Stomach (tissue), 8 donors: ENCODE measurements at regions not wholly inside any gene's neighbourhood (a gene's known extent, or its start where the extent isn't known, plus 50 kb on each side); places are given as distances from the start of the nearest gene placed in this dataset.
A peak's percentile ranks its signal among the peaks of the same experiment; 100 is the strongest.

Experiments
- DNase-seq, 2 donors: peaks; one replicate each; pipeline versions ENCODE4 v3.0.0 to v3.0.0-alpha.2; 2013 to 2019
- H3K27ac ChIP-seq, 5 donors: fragments of 200-600 bp in 4 of 5; sonication (generic) in 4 of 5; one replicate each; pipeline ENCODE4 v1.5.1; 2013 to 2019; ENCODE audit warnings: mild to moderate bottlenecking in 1 of 5, moderate library complexity in 1 of 5
- H3K27me3 ChIP-seq, 3 donors: fragments of 200-600 bp; sonication (generic); one replicate each; pipeline ENCODE4 v1.5.1; 2017 to 2019; ENCODE audit warnings: mixed run types in 1 of 3
- H3K36me3 ChIP-seq, 4 donors: fragments of 200-600 bp; sonication (generic); 1 replicate in 3 of 4; 2 replicates in 1 of 4; pipeline ENCODE4 v1.5.1; 2016 to 2019
- H3K4me1 ChIP-seq, 4 donors: fragments of 200-600 bp; sonication (generic); one replicate each; pipeline ENCODE4 v1.5.1; 2016 to 2019
- H3K4me3 ChIP-seq, 4 donors: fragments of 200-600 bp; sonication (generic) in 3 of 4; one replicate each; pipeline ENCODE4 v1.5.1; 2016 to 2019; ENCODE audit warnings: mild to moderate bottlenecking in 1 of 4
- H3K9me3 ChIP-seq, 4 donors: fragments of 200-600 bp; sonication (generic); one replicate each; pipeline ENCODE4 v1.5.1; 2016 to 2019
- EP300 ChIP-seq: sonication (generic); formaldehyde crosslinking; IDR thresholded peaks from one replicate; pipeline ENCODE4 v1.6.1; 2017; ENCODE audit warnings: antibody characterized with exemption
- POLR2A ChIP-seq, 4 donors: fragments of 450-650 bp; IDR thresholded peaks; one replicate each; pipeline ENCODE4 v1.6.1; 2016; ENCODE audit warnings: antibody characterized with exemption in 4 of 4, control low read depth in 2 of 4, mild to moderate bottlenecking in 1 of 4, moderate library complexity in 1 of 4
- POLR2AphosphoS5 ChIP-seq, 3 donors: sonication (generic); formaldehyde crosslinking; IDR thresholded peaks; one replicate each; pipeline ENCODE4 v1.6.1; 2016; ENCODE audit warnings: antibody characterized with exemption in 3 of 3
- WGBS, 5 donors: extraction: QIAGEN DNeasy Blood & Tissue Kit in 3 of 5; methylation state at CpG; one replicate each; pipeline versions ENCODE4 v1.1.5 to v1.1.7; 2013 to 2018; 5-methylcytosine and 5-hydroxymethylcytosine counted together
- intact Hi-C: fragments of 100-400 bp; cut with DNase I; formaldehyde crosslinking; loops from one replicate; pipeline ENCODE4 v1.15.1; 2023; ENCODE audit warnings: low total_unique reads
- TF ChIP-seq, protein P1 (sequence below), 7 experiments: fragments of 450-650 bp in 4 of 7; fragments of 200-600 bp in 3 of 7; sonication (generic) in 3 of 7; IDR thresholded peaks; one replicate each; pipeline ENCODE4 v1.5.1; 2016 to 2019; ENCODE audit warnings: antibody characterized with exemption in 7 of 7, control low read depth in 2 of 7, mild to moderate bottlenecking in 1 of 7
- donor health status: healthy with polysubstance abuse.
- donor health status: Bipolar disorder and iron deficiency.
- donor health status: healthy.

DNA sequence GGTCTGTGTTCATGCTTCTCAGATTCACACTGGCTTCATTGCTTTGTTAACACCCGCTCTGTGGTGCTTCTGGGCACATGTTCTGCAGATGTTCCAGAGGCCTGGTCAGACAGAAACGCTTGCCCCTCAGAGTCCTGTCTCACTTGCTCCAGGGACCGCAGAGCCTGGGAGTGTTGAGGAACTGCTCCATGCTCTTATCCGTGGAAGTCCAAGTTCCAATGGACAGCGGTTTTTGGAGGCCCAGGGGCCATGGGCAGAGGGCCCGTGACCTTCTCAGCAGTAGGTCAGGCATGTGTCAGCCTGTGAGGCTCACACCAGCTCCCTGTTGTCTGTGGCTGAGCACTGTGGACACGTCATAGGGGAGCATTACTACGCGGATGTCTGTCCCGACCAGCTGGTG, 364.7 kb upstream of the IRX1 start:
- Histone ChIP-seq H3K9me3 (peaks cover 0 to 6% (median 0%) of the 10 kb centered on the region in 4 donors), H3K4me3 (no peak overlapping the region), H3K4me1 (no peaks in the 10 kb centered on the region), H3K27me3 (no peaks in the 10 kb centered on the region), H3K27ac (no peak overlapping the region), H3K36me3 (no peaks in the 10 kb centered on the region)
- no peak for TF ChIP-seq EP300
- TF ChIP-seq POLR2A (IDR thresholded peaks at IDR 0.05) = no peak
- TF ChIP-seq, protein P1, sequence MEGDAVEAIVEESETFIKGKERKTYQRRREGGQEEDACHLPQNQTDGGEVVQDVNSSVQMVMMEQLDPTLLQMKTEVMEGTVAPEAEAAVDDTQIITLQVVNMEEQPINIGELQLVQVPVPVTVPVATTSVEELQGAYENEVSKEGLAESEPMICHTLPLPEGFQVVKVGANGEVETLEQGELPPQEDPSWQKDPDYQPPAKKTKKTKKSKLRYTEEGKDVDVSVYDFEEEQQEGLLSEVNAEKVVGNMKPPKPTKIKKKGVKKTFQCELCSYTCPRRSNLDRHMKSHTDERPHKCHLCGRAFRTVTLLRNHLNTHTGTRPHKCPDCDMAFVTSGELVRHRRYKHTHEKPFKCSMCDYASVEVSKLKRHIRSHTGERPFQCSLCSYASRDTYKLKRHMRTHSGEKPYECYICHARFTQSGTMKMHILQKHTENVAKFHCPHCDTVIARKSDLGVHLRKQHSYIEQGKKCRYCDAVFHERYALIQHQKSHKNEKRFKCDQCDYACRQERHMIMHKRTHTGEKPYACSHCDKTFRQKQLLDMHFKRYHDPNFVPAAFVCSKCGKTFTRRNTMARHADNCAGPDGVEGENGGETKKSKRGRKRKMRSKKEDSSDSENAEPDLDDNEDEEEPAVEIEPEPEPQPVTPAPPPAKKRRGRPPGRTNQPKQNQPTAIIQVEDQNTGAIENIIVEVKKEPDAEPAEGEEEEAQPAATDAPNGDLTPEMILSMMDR (IDR thresholded peaks at IDR 0.05) = no peak
- TF ChIP-seq POLR2AphosphoS5 (IDR thresholded peaks at IDR 0.05) = no peak
- no peak for DNase-seq
- WGBS, 5 donors = 83 to 89% (median 88%) methylated on average over 9 to 10 of the region's 10 CpGs
- intact Hi-C loops = no loop called here

DNA sequence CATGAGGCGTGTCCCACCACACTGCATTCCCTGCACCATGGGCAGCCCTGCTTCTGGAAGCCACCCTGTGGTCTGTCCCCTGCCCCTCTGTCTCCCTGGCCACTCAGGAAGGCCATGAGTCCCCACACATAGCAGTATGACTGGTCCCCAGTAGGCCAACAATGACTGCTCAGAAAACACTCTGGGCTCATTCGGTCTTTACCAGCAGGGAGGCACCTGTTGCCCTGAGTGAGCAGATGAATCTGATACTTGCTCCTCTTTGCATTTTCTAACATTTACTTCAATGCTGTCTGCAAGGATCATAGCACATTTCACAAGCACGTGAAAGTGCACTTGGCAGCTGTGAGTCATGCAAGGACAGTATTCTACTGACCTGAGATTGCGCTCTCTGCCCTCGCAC, 365.4 kb upstream of the IRX1 start:
- no peak overlapping the region for H3K27ac ChIP-seq
- DNase-seq = no peak
- H3K36me3 ChIP-seq = no peaks in the 10 kb centered on the region
- H3K27me3 ChIP-seq = no peaks in the 10 kb centered on the region
- no peak overlapping the region for H3K4me3 ChIP-seq
- no peaks in the 10 kb centered on the region for H3K9me3 ChIP-seq
- intact Hi-C loops = no loop called here
- TF ChIP-seq POLR2AphosphoS5 (IDR thresholded peaks at IDR 0.05) = no peak
- no peak for TF ChIP-seq EP300
- H3K4me1 ChIP-seq = no peaks in the 10 kb centered on the region
- 70 to 92% (median 84%) methylated on average over 5 of the region's 5 CpGs for WGBS, 5 donors

DNA sequence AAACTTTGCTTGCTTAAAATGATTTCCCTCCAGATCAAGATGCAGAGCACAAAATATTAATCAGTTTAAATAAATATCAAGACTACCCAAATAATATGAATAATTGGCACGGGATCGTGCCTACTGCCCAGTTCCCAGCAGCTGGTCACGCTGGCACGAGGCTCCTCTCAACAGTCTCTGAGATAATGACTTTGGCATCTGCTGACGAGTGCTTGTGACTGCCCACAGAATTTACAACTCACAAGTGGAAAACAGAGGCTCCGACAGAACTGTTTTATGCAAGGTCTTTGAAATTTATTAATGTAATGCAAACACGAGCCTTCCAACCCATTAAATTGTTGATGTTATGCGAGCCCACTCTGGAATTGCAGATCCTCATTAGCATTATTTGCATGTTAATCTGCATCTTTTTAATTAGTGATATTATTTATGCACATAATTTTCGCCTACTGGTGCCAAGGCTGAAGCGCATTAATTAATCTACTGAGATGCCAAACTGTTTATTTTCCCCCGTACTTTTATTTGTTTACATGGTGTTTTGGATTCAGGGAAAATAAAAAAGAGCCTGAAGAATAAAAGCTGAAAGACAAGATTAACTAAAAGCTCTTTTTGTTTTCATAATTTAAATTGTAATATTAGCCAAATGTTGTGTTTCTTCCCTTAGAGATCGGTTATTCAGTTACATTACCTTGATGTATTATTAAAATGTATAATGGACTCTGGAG, 369.3 kb upstream of the IRX1 start:
- TF ChIP-seq EP300 = no peak
- Histone ChIP-seq H3K27ac (no peak overlapping the region), H3K36me3 (no peaks in the 10 kb centered on the region), H3K9me3 (no peaks in the 10 kb centered on the region), H3K4me3 (no peak overlapping the region), H3K27me3 (no peaks in the 10 kb centered on the region), H3K4me1 (no peaks in the 10 kb centered on the region)
- no peak for DNase-seq
- intact Hi-C loops = no loop called here
- 59 to 68% (median 62%) methylated on average over 12 of the region's 12 CpGs for WGBS, 5 donors

DNA sequence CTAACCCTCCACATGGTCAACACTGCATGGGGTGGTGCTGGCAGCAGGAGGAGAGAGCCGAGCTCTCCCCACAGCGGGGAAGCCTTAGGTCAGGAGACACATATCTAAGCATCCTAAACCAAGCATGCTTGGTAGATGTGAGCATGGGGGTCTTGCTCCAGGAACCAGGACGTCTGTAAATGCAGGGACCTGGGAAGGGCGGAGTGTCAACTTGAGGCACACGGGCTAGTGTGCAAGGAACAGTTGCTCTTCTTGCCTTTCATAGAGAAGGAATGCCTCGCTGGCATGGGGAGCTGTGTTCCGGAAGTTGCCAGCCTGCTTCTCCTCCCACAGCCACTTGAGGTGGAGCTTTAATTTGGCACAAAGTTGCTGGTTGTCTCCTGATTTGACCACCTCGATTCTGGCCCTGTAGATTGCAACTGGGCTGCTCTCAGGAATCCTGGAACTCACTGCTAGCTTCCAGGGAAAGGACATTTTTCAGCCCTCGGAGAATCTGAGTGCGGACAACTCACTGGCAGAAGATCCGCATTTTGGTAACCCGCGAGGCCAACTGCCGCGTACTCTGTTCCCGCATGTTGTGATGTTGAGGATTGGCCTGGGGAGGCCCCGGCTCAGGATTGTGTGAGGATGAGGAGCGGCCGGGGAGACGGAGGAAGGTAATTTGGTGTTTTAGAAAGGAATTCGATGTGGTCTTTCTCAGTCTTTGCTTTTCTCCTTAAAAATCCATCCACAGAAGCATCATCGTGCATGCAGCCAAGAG, 370.3 kb upstream of the IRX1 start:
- DNase-seq = no peak
- Histone ChIP-seq H3K27ac (no peak overlapping the region), H3K27me3 (no peaks in the 10 kb centered on the region), H3K4me3 (no peak overlapping the region), H3K36me3 (no peaks in the 10 kb centered on the region), H3K9me3 (peaks cover 0 to 5% (median 0%) of the 10 kb centered on the region in 4 donors), H3K4me1 (no peaks in the 10 kb centered on the region)
- intact Hi-C loops = no loop called here
- no peak for TF ChIP-seq EP300
- TF ChIP-seq POLR2A (IDR thresholded peaks at IDR 0.05) = no peak
- TF ChIP-seq POLR2AphosphoS5 (IDR thresholded peaks at IDR 0.05) = no peak
- TF ChIP-seq, protein P1 (IDR thresholded peaks at IDR 0.05) = no peak
- 81 to 87% (median 83%) methylated on average over 21 to 22 of the region's 22 CpGs for WGBS, 5 donors

DNA sequence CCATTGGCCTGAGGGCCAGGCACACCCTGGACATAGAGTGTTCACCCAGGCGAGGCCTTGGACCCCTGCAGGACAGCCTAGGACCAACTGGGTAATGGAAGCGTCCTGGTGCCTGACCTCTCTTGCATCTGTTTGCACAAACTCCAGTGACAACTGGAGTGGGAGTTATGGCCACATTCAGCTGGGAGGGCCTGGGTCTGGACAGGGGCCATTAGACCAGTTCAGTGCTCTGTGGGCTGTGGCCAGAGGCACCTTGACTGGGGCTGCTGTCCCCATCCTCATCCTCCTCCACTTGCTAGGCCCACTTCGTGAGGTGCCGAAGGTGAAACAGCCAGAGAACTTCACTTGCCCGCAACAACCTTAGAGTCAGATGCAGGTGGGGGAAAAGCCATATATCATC, 372.7 kb upstream of the IRX1 start:
- Histone ChIP-seq H3K9me3 (peaks cover 0 to 5% (median 0%) of the 10 kb centered on the region in 4 donors), H3K27ac (no peak overlapping the region), H3K4me3 (no peak overlapping the region), H3K27me3 (no peaks in the 10 kb centered on the region), H3K4me1 (no peaks in the 10 kb centered on the region), H3K36me3 (no peaks in the 10 kb centered on the region)
- peak in 1 of 2 donors; percentile 20 for DNase-seq
- TF ChIP-seq POLR2AphosphoS5 (IDR thresholded peaks at IDR 0.05) = no peak
- no peak for TF ChIP-seq EP300
- TF ChIP-seq POLR2A (IDR thresholded peaks at IDR 0.05) = no peak
- TF ChIP-seq, protein P1 (IDR thresholded peaks at IDR 0.05) = no peak
- WGBS, 5 donors = 81 to 94% (median 86%) methylated on average over 5 of the region's 5 CpGs
- intact Hi-C loops = no loop called here
